CD4-positive, alpha-beta T cell (primary cell): ENCODE measurements at regions not wholly inside any gene's neighbourhood (a gene's known extent, or its start where the extent isn't known, plus 50 kb on each side); places are given as distances from the start of the nearest gene placed in this dataset.
A peak's percentile ranks its signal among the peaks of the same experiment; 100 is the strongest.

Experiments used
- ATAC-seq: fragments of 200-7000 bp; cut with Tn5 transposase; one replicate; pipeline ENCODE4 v1.10.0; 2022; ENCODE audit warnings: mild to moderate bottlenecking; ENCODE audit not compliant: poor library complexity
- CTCF ChIA-PET: fragments of 350-600 bp; sonication (Branson Sonifier 250); formaldehyde crosslinking; loops from one replicate; lab custom pipeline; 2021; ENCODE audit warnings: antibody characterized with exemption, inconsistent platforms; lab: Charles Lee
- POLR2A ChIA-PET: fragments of 350-600 bp; sonication (Branson Sonifier 250); formaldehyde crosslinking; loops from one replicate; lab custom pipeline; 2021; ENCODE audit warnings: antibody characterized with exemption, inconsistent platforms; lab: Charles Lee
- DNase-seq, 14 experiments: peaks; one replicate each; pipeline ENCODE4 v3.0.0-alpha.2; 2013 to 2020; ENCODE audit warnings: mixed read lengths in 2 of 14
- H3K27ac ChIP-seq, 2 donors: one replicate each; pipeline versions ENCODE4 v1.5.1 to v1.7.0; 2013; ENCODE audit warnings: low read length in 2 of 2, low read depth in 1 of 2, mild to moderate bottlenecking in 1 of 2
- H3K27me3 ChIP-seq, 2 experiments: 1 replicate in 1 of 2; 2 replicates in 1 of 2; pipeline versions ENCODE4 v1.6.1 to v1.7.0; 2013; ENCODE audit warnings: low read length in 2 of 2, control low read depth in 1 of 2, mild to moderate bottlenecking in 1 of 2, moderate library complexity in 1 of 2; ENCODE audit not compliant: insufficient read depth in 2 of 2, control insufficient read depth in 1 of 2
- H3K36me3 ChIP-seq: one replicate; pipeline ENCODE4 v1.6.1; 2013; ENCODE audit warnings: low read length, control low read depth; ENCODE audit not compliant: insufficient read depth
- H3K4me1 ChIP-seq: one replicate; pipeline ENCODE4 v1.6.1; 2013; ENCODE audit warnings: low read length, control low read depth; ENCODE audit not compliant: insufficient read depth
- H3K4me3 ChIP-seq: one replicate; pipeline ENCODE4 v1.5.1; 2013; ENCODE audit warnings: mild to moderate bottlenecking, low read length, moderate library complexity
- H3K9me3 ChIP-seq, 2 experiments: 1 replicate in 1 of 2; 2 replicates in 1 of 2; pipeline versions ENCODE4 v1.6.1 to v1.7.0; 2013; ENCODE audit warnings: low read length in 2 of 2, mild to moderate bottlenecking in 2 of 2, control low read depth in 1 of 2, moderate library complexity in 1 of 2; ENCODE audit not compliant: control insufficient read depth in 1 of 2, insufficient read depth in 1 of 2
- H3K27ac Mint-ChIP-seq: one replicate; pipeline ENCODE4 v1.8.0; 2020; ENCODE audit warnings: mixed read lengths
- H3K27me3 Mint-ChIP-seq: one replicate; pipeline ENCODE4 v1.8.0; 2021; ENCODE audit warnings: mixed read lengths
- H3K36me3 Mint-ChIP-seq: one replicate; pipeline ENCODE4 v1.8.0; 2021; ENCODE audit warnings: low read depth, mixed read lengths
- H3K4me1 Mint-ChIP-seq: one replicate; pipeline ENCODE4 v1.8.0; 2021; ENCODE audit warnings: low read depth, mixed read lengths
- H3K4me3 Mint-ChIP-seq: one replicate; pipeline ENCODE4 v1.8.0; 2020; ENCODE audit warnings: mild to moderate bottlenecking, mixed read lengths
- H3K9me3 Mint-ChIP-seq: one replicate; pipeline ENCODE4 v1.8.0; 2020; ENCODE audit warnings: mixed read lengths
- intact Hi-C, 2 experiments: fragments of 100-400 bp; cut with DNase I in 1 of 2; cut with micrococcal nuclease in 1 of 2; formaldehyde crosslinking; loops; one replicate each; pipeline versions ENCODE4 v1.15.1 to v1.9.0; 2023 to 2025; cut with DNase I, micrococcal nuclease
- TF ChIP-seq, protein P1 (sequence below): fragments of 200-600 bp; IDR thresholded peaks from one replicate; pipeline ENCODE4 v1.8.0; 2022; ENCODE audit warnings: antibody characterized with exemption, mild to moderate bottlenecking

DNA sequence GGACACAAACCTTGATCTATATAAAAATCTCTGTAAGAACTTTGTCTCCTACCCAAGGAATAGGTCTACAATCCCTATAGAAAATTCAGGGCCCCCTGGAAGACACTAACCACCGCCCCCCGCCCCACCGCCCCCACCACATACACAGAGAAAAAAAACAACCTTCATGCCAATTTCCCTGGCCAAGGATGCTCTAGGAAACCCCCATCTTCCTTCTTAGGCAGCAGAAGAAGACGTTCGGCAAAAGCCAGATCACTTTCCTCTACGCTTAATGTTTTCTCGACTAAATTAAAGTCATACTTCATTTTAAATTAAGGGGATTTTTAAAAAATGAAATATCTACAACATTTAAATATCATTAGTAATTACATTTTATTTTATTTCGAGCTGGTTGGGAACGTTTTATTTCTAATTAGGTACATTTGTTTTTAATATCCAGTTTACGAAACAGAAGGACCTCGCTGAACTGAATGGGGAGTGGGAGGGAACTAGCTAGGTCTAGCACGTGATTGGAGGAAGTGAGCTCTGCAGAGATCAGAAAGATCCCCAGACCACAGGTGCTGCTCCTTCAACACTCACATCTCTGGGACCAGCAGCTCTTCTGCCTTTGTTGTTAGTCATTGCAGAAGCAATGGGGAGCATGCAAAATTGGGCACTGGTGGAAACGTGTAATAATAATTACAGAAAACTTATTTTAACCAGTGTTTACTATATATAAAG is 472.3 kb downstream of the MN1 start:
- Histone ChIP-seq H3K4me3 (no peak overlapping the region), H3K36me3 (no peaks in the 10 kb centered on the region), H3K9me3 (peaks cover 0 to 7% of the 10 kb centered on the region in 2 experiments), H3K27me3 (peaks cover 5 to 23% of the 10 kb centered on the region in 2 experiments), H3K4me1 (no peaks in the 10 kb centered on the region), H3K27ac (no peak overlapping the region)
- H3K27ac Mint-ChIP-seq: no peak overlapping the region
- H3K4me1 Mint-ChIP-seq: no peaks in the 10 kb centered on the region
- intact Hi-C loops: no loop called here
- ChIA-PET CTCF (no interaction called here), POLR2A (no interaction called here)
- H3K4me3 Mint-ChIP-seq: no peak overlapping the region
- peaks cover 48% of the 10 kb centered on the region for H3K27me3 Mint-ChIP-seq
- ATAC-seq (no peak), DNase-seq (peak in 1 of 14 experiments; percentile 13)
- H3K9me3 Mint-ChIP-seq: no peaks in the 10 kb centered on the region
- TF ChIP-seq, protein P1, sequence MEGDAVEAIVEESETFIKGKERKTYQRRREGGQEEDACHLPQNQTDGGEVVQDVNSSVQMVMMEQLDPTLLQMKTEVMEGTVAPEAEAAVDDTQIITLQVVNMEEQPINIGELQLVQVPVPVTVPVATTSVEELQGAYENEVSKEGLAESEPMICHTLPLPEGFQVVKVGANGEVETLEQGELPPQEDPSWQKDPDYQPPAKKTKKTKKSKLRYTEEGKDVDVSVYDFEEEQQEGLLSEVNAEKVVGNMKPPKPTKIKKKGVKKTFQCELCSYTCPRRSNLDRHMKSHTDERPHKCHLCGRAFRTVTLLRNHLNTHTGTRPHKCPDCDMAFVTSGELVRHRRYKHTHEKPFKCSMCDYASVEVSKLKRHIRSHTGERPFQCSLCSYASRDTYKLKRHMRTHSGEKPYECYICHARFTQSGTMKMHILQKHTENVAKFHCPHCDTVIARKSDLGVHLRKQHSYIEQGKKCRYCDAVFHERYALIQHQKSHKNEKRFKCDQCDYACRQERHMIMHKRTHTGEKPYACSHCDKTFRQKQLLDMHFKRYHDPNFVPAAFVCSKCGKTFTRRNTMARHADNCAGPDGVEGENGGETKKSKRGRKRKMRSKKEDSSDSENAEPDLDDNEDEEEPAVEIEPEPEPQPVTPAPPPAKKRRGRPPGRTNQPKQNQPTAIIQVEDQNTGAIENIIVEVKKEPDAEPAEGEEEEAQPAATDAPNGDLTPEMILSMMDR: no peak
- H3K36me3 Mint-ChIP-seq: no peaks in the 10 kb centered on the region

DNA sequence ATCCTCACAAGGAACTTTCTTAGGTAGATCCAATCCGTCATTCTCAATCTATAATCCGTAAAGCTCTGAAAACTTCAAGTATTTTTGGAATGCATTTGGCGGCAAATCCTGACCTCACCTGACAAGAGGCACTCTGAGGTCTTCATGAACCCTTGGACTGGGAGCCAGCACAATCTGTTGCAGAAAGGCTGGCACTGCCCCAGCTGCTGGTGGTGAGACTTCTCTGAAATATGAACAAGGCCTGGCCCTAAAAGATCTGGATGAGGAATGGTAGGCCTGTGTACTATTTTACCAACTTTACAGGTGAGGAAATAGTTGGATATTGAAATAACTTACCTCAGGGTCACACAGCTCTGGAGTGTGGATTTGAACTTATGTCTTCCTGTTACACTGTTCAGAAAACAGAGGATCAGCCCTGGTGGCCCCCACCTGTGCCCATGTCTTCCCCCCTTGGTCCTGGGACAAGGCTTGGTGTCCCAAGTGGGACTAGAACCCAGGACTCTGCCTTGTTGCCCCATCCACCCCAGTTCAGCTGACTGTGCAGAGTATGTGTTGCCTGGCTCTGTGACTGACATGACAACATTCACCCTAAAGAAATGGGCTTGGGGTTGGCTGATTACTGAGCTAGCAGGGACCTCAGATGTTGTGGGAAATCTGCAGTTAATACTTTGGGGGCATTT is 471.4 kb downstream of the MN1 start:
- no peak overlapping the region for H3K4me3 ChIP-seq
- H3K9me3 Mint-ChIP-seq: no peaks in the 10 kb centered on the region
- ChIA-PET POLR2A (no interaction called here), CTCF (no interaction called here)
- H3K4me3 Mint-ChIP-seq: no peak overlapping the region
- no peaks in the 10 kb centered on the region for H3K36me3 ChIP-seq
- no peak for DNase-seq
- peaks cover 45% of the 10 kb centered on the region for H3K27me3 Mint-ChIP-seq
- no peak overlapping the region for H3K27ac ChIP-seq
- TF ChIP-seq, protein P1: no peak
- H3K27ac Mint-ChIP-seq: no peak overlapping the region
- no peaks in the 10 kb centered on the region for H3K4me1 ChIP-seq
- intact Hi-C loops: no loop called here
- peaks cover 0 to 7% of the 10 kb centered on the region in 2 experiments for H3K9me3 ChIP-seq
- no peak for ATAC-seq
- no peaks in the 10 kb centered on the region for H3K36me3 Mint-ChIP-seq
- H3K27me3 ChIP-seq: peaks cover 5 to 23% of the 10 kb centered on the region in 2 experiments
- H3K4me1 Mint-ChIP-seq: no peaks in the 10 kb centered on the region

DNA sequence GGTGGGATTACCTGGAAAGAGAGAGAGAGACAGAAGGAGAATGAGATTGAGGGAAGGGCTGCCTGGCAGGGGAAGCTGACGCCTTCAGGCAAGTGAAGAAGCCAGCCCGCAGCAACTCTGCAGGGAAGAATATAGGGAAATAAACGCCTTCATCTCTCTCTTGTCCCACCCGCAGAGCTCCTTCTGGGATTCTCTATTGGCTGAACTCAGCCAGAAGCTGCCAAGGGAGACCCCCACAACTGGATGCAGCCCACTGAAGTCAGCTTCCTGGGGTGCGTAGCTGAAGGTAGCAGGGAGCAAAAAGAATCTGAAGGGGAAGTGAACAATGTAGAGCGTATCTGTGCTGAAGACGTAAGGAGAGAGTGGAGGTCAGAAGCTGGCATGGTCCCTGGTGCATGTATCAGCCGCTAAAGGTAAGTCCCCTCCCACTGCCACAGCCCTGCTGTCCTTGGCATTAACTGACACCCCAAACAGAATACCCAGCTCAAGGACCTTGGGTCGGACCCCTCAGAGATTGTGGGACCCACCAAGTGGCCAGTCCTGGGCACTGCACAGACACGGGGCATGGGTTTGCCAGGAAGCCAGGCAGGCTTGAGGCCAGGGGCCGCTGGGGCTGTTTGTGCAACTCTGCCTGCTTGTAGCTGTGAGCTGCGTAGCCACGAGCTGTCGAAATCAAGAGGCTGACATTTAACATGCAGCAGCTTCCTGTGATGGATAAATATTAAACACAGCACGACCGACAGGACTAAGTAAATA is 469.9 kb downstream of the MN1 start:
- Histone ChIP-seq H3K9me3 (peaks cover 0 to 7% of the 10 kb centered on the region in 2 experiments), H3K4me1 (no peaks in the 10 kb centered on the region), H3K27me3 (peaks cover 5 to 20% of the 10 kb centered on the region in 2 experiments), H3K27ac (no peak overlapping the region), H3K4me3 (no peak overlapping the region), H3K36me3 (no peaks in the 10 kb centered on the region)
- ChIA-PET CTCF (no interaction called here), POLR2A (no interaction called here)
- no peaks in the 10 kb centered on the region for H3K9me3 Mint-ChIP-seq
- TF ChIP-seq, protein P1: no peak
- no peak overlapping the region for H3K27ac Mint-ChIP-seq
- peaks cover 45% of the 10 kb centered on the region for H3K27me3 Mint-ChIP-seq
- DNase-seq (no peak), ATAC-seq (no peak)
- H3K4me3 Mint-ChIP-seq: no peak overlapping the region
- H3K36me3 Mint-ChIP-seq: no peaks in the 10 kb centered on the region
- intact Hi-C loops: no loop called here
- no peaks in the 10 kb centered on the region for H3K4me1 Mint-ChIP-seq
